HG03520 (cell line): ENCODE measurements at regions not wholly inside any gene's neighbourhood (a gene's known extent, or its start where the extent isn't known, plus 50 kb on each side); places are given as distances from the start of the nearest gene placed in this dataset.
"Not testable (repeated sequence)": the region's sequence is repeated elsewhere in the genome, so short reads cannot be mapped to it uniquely, and the experiment has no call there.

Experiments
- ATAC-seq: cut with Tn5 transposase; IDR thresholded peaks from one replicate; pipeline ENCODE4 v1.9.1; 2021; ENCODE audit warnings: mild to moderate bottlenecking, moderate library complexity; ENCODE audit not compliant: unreplicated experiment

DNA sequence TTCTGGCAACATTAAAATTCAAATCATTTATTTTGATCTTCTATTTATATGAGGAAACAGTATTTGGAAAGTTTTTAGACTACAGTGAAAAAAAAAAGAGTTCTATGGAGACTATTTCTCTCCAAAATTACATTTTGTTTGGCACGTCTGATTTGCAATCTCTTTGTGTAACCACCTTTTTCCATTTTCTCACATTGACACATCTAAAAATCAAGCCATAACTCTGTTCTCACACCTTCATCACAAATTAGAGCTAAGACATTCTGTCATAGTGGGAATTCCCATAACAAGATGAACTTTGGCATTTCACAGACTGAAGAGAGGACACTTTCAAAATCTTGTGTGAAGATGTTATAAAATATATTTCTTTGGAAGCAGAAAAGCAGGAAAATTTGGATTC lies 468.9 kb downstream of the GRIA2 start:
- ATAC-seq, result no peak

DNA sequence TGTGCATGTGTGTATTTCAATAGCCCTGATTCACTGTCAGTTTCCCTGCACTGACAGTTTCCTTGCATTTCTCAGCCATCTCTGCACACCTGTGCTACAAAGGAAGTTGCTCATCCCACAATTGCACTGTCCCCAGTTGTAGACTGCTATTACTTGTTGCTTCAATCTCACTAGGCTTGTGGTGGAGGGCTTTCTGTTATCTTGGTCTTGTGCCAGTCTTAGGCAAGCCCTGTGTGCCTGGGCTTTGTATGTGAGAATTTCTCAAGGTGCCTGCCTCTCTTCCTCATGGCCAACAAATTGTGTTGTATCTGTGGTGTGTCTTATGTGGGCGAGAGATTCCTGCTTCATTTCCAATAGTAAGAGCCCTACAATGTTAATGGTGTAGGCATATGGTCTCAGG lies 467.4 kb downstream of the GRIA2 start:
- no peak for ATAC-seq

DNA sequence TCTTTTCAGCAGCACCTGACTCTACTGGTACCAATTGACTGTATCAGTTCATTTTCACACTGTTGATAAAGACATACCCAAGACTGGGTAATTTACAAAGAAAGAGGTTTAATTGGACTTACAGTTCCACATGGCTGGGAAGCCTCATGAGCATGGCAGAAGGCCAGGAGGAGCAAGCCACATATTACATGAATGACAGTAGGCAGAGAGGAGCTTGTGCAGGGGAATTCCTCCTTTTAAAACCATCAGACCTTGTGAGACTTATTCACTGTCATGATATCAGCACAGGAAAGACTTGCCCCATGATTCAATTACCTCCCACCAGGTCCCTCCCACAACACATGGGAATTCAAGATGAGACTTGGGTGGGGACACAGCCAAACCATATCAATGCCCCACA lies 458.8 kb downstream of the GRIA2 start:
- ATAC-seq, result not testable (repeated sequence)

DNA sequence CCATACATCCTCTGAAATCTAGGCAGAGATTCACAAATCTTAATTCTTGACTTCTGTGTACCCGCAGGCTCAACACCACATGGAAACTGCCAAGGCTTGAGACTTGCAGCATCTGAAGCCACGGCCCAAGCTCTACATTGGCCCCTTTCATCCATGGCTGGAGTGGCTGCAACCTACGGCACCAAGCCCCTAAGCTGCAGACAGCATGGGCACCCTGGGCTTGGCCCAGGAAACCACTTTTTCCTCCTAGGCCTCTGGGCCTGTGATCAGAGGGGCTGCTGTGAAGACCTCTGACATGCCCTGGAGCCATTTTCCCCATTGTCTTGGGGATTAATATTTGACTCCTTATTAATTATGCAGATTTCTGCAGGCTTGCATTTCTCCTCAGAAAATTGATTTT lies 457.9 kb downstream of the GRIA2 start:
- ATAC-seq, result no peak

DNA sequence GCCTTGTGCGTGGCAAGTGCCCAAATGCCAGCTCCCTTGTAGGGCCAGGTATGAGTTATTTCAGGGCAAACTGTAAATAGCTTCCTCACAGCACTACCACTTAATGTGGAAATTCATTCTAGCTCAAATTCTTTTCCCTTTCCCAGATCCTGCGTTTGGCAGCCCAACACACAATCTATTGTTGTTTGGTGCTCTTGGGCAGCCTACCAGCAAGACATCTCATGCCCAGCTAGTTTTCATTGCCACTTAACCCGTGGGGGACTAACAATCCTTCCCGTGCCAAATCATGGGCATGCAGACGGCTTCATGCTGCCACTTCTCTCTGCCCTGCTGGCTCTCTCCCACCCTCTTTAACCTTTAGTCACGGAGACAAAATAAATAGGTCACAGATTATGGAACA lies 454.2 kb downstream of the GRIA2 start:
- ATAC-seq, result no peak

DNA sequence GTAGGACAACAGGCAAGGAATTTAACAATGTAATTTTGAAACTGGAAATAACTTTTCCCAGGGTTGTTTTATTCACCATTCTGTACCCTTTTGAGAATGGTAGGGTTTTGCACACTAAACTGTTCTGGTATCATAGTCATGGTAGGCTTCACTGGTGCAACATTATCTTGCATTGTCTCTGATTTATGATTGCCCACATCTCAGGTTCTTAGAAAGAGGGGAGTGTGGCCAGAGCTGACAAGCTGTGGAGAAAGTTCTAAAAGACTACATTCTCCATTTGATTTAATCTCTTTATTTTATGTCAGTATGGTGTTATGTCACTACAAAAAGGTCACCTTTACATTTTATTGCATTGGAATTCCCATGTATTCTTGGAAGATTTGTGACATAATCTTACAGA lies 447.3 kb downstream of the GRIA2 start:
- no peak for ATAC-seq

DNA sequence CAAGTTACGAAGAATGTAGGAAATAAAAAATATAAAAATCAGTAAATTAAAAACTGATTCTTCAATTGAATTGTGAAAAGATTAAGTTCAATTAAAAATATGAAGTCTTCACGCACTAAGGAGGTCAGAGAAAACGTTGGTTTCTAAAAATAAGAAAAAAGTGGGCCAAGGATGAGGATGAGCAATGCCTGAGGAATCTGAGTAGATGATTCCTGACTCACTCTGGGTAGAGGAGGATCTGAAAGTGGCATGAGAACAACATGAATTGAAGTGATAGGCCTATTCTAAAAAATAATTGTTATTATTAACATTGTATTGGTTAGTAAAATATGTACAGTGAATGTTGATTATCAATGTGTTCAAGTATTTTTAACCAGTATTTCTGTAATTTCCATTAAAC lies 444.2 kb downstream of the GRIA2 start:
- no peak for ATAC-seq

DNA sequence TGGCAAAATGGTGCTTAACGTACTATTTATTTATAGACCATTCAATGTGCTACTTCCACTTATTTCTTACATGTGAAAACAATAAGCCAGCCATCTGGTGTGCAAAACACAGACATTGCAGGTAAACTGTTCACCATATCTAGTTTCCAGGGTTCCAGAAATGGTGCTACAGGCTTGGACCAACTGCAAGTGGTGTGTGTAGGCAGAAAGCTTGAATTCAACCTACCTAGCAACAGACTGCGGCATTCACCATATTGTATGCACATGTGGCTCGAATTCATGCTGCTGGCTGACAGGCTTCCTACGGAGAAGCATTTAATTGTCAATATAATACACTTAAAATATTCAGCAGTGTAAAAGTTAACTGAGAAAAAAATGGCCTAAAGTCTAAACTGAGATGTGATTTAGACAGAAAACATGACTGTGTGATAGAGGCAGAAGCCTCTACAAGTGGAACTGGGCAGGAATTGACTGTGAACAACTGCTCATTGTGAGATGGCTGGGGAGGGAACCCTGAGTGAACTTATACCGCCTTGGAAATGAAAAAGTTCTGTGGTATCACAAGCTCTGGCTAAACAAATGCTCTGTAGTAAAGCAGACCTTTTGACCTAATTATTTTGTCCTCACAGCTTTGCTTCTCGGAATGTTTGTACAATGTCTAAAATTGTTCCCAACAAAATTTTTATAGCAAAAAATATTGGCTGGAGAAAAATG lies 434.7 kb downstream of the GRIA2 start:
- no peak for ATAC-seq

DNA sequence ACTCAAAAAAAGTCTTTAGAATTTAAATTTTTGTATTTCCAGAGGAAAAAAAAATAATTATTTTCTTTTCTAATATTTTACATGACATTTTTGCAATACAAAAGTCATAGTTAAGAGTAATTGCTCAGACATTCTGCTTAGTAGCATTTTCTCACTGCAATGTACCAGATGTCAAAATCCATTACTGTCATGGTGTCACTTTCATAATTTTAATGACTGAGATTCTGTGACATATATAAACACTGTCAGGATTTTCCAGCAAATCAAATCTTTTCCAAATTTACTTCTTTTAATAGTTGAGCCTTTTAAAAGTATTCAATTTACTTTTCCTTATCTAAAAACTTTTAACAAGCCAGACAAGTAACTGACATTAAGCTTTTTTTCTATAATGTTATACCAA lies 422.7 kb downstream of the GRIA2 start:
- no peak for ATAC-seq

DNA sequence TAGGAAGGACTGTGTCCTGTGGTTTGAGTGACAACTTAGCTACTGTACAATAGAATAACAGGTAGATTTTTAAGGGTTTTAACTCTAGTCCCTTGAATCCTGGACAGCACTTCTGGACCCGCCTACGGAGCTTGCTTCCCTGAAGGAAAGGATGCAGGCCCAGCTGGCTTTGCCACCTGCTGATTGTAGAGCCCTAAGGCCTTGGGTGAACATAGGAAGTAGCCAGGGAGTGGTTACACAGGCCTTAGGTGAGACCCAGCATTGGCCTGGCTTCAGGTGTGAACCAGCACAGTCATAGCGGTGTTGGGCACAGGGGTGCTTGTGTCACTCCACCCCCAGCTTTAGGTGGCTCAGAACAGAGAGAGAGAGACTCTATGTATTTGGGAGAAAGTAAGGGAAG lies 413.5 kb downstream of the GRIA2 start:
- no peak for ATAC-seq

DNA sequence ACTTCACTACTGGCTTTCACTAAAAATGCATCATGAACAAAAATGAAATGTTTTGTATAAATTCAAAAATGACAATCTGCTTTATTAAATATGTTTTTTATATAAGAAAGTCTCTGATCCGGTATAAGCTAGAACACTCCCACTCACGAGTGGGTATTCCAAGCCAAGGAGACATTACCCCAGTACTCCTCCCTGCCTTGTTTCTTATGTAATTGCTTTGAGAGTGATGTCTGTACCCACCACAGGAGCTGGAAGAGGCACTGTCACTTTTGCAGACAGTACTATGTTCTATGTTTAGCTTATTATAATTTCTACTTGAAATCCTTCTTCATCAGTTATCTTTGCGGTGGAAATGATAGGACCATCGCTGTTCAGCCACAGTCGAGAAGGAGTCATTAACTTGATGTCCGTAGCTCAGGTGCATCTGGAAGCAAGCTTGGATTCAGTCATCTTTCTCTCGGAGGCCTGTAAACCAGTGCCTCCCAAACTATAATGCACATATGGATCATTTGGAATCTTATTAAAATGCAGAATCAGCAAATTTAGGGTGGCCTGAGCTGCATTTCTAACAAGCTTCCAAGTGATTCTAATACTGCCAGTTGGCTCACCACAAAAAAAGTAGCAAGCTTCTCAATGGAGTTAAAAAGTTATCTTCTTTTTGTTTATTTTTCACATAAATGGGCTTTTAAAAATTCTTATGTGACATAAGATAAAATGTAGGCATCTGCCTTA lies 396.4 kb downstream of the GRIA2 start:
- ATAC-seq, result no peak

DNA sequence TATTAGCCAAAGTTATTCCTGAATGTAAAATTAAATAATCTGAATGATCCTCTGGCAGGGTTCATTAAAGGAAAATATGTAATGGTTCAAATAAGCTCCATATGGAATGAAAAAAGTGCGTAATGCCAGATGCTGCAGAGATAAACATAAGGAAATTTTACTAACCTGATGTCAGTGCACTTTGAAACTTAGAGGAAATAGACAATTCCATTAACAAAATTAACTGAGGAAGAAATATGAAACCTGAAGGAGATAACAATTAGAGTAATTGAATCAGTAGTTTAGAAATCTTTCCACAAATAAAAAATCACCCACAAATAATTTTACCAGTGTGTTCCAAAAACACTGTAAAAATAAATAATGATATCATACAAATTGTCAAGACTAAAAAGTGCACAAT lies 387.5 kb downstream of the GRIA2 start:
- no peak for ATAC-seq

DNA sequence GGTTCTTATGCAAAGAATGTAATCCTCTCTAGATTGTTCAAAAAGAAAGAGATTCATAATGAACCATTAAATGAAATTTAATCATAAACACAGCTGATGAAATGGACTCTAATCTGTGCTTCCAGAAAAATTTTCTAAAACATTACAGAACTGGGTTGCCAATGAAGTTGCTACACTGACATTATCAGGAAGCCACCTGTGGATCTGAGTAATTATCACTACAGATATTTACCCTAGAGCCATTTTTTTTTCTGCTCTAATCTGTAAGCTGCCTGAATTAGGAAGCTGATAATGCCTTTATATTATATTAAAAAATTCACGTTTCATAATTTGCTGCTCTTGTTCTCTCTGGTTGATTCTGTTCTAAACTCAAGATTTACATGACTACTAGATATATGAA lies 380.1 kb downstream of the GRIA2 start:
- ATAC-seq, result no peak

DNA sequence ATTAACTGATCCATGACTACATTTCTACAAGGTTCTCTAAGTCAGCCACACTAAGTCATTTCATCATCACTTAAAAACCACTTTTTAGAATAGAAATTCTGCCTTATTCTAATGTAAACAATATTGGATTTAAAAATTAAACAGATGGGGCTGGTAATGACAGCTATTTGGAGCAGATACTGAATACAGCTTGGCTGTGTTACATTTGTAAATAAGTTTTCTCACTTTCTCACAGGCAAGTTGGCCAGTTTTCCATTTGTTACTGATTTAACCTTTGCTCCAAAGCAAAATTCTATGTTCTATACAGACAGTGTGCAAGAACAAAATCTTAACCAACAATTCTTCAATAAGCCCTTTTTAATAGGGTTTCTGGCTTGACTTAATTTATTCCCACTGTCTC lies 370.7 kb downstream of the GRIA2 start:
- no peak for ATAC-seq

DNA sequence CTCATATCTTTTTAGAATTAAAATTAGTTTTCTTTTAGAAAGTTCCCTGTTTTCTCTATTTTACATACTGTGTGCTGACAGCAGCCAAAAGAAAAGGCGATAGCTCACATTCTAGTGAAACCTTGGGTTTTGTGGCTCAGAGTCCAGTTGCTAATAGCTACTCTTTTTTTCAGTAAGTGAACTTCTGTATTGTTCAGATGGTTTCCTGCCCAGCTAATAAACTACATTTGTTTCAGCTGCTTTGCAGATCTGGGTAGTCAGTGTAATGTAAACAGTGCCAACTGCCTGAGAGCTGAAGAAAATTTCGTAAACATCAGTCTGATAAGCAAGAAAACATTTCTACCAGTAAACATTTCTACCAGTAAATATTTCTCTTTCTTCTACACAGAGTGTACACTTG lies 370.2 kb downstream of the GRIA2 start:
- ATAC-seq, result no peak

DNA sequence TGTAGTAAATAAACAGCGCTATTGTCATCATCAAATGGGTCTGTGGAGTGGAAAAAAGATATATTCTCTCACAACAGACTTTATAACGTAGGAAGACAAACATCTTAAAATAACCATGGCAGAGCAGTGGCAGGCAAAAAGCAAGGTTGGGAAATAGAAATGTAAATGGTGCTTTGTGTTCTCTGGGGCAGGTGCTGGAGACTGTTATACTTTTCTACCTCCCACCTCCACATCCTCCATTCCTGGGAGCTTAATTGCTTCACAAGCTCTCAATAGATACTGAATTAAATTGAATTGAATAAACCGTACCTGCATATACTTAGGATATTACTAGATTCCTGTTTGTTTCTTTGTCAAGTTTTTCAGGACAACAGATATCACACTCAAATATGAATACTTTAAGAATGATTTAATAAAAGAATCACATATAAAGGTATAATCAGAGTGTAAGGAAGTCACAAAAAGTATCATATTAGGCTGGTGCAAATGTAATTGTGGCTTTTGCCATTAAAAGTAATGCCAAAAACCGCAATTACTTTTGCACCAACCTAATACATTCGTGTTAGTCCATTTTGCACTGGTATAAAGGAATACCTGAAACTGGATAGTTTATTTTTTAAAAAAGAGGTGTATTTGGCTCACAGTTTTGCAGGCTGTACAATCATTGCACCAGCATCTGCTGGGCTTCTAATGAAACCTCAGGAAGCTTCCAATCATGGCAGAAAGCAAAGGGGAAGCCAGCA lies 367.3 kb downstream of the GRIA2 start:
- no peak for ATAC-seq

DNA sequence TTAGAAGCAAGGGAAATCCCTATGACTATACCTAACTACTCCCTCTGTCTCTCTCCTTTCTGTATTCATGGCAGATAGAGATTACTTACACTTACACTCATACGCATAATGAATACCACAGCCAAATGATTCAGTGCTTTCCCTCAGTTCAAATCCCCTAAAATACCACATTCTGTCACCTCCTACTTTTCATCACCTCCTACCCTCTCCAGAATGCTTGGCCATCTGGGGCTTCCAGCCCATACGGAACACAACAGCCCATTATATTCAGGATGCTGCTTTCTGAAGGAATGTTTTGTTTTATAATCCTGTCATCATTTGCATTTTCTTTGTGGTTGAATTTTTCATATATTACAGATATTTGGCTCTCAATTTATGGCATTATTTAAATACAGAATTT lies 361.6 kb downstream of the GRIA2 start:
- ATAC-seq, result no peak

DNA sequence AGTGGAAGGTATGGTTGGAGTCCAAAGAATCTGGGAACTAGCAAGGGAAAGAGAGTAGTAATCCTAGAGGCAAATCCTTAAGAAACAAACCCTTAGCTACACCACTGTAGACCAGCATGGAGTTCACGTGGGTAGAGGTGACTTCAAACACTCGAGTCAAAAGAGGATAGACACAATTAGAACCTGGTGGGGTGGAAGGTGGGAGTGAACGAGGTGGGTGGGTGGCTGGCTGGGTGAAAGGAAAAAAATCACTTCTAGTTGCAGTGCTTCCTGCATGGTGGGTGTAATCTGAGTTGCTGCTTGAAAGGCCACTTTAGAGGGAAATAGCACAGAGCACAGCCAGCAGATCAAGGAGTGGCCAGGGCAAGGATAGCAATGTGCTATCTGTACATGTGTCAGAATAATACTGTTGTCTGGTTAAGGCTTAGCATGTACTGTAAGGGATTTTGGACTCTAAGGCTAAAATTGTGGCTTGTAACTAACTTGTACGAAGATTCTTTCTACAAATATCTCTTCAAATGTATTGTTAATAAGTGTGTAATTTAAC lies 356.2 kb downstream of the GRIA2 start:
- ATAC-seq, result no peak

DNA sequence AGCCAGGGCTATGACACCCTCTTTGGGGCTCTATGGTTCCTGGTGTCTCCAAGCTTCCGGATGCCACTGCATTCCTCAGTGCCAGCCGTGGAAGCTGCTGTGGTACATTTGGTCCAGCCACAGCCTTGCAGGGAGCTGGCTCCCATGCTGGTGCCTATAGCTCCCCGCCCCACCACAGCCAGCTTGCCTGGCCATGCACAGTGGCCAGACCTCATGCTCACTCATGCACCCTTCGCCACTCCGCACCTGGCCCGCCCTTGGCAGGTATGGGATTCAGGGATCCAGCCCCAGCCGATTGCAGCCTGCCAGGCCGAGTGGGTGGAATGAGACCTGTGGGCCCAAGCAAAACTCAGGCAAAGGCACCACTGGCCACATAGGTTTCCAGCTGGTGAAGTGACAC lies 354.8 kb downstream of the GRIA2 start:
- ATAC-seq, result no peak

DNA sequence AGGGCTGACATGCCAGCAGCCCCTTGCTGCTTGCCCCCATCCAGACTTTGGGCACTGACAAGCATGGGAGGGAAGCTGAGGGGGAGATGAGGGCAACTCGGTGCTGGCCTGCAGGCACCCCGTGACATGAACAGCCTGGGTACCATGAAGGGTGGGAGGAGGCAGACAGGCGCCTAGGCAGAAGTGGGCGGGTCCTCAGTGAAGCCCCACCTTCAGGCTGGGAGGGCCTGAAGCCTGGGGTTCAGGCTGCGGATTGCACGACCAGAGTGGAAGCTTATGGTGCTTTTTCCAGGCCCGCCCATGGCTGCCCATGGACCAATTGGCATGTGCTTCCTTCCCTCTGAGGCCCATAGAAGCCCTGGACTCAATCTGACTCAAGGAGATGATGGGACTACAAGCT lies 354.1 kb downstream of the GRIA2 start:
- ATAC-seq, result no peak

DNA sequence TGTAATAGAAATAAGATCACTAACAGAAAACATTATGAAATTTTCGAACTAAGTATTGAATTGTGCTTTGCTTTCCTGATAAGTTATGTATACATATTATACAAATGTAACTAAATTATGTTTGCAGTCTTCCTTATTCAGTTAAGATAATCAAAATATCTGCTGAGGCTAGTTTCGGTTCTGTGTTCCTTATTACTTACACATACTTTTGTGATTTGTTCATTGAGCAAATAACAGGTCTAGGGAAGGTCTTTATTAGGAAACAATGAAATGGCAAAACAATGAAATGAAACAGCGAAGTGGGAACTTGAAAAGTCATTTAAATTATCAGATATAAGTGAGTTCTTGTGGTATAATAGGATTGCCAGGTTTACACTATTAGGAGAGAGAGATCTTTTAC lies 352.4 kb downstream of the GRIA2 start:
- ATAC-seq, result no peak

DNA sequence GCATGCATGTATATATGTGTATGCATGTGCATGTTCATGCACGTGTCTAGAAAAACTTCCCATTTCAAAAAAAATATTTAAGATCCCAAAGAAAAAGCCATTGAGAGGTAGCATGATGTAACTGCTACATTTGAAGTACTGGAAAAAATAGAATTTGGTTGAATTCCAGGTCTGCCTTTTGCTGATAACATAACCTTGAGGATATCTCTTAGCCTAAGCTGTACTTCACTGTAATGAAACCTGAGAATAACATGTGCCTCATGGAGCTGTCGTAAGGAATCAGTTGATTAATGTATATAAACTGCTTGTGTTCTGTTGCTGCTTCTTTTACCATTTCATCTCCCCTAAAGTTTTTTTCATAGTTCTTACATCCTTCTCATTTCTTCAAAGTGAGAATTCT lies 351.8 kb downstream of the GRIA2 start:
- no peak for ATAC-seq
